GM18858 (cell line): ENCODE measurements at regions not wholly inside any gene's neighbourhood (a gene's known extent, or its start where the extent isn't known, plus 50 kb on each side); places are given as distances from the start of the nearest gene placed in this dataset.
"Not testable (repeated sequence)": the region's sequence is repeated elsewhere in the genome, so short reads cannot be mapped to it uniquely, and the experiment has no call there.

Experiments used
- ATAC-seq: cut with Tn5 transposase; IDR thresholded peaks from one replicate; pipeline ENCODE4 v1.9.1; 2021; ENCODE audit not compliant: unreplicated experiment

DNA sequence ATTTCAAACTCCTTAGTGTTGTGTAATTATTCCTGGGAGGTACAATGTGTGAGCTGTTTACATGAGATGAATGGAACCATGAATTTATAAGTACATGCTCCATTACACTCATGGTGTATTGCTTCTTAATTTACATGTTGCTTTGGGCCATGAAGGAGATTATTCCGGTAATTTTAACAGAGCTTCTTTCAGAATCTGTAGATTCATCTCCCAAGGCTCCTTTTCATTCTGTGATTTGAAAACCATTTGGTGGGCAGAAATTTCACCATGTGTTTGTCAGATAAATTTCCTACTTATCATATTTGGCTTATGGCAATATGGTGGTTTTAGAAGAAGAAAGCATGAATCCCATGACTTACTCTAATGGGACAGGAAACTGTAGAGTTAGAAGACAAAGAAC, 421.6 kb upstream of the EYS start:
- no peak for ATAC-seq

DNA sequence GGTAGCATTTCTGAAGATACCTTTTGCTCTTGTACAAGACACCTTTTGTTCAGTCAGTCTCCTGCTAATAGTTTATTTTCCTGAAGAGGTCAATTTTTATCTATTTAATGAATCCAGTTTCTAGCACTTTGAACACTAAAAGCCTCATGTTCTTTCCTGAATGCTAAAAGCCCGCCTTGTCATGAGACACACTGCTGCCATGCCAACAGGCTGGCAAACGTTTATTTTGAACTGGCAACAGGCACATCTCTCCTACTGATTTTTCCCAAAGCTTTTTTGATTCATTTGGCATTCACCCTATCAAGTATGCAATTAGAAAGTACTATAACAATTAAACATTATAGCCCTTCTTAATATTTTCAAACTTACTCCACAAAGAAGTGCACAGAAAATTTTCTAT, 421.2 kb upstream of the EYS start:
- ATAC-seq: no peak

GRCh38 chr6:66127061-66127460, 420.0 kb upstream of the EYS start:
- no peak for ATAC-seq

DNA sequence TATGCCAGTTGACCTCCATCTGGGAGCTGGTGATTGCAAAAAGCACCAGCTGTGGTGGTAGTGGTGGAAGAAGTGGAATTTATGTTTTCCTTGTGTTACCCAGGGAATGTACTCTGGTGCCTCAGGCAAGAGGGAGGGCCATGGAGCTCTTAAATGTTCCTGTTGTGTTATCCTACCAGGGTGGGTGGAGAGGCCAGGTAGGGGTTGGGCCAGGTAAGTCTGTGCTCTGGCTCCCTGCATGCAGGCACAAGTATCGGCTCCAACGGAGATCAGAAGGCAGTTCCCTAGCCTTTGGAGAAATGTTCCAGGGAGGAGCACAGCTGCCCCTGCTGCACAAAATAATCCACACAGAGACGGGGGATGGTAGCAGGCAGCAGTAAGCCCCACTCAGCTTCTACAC, 419.3 kb upstream of the EYS start:
- ATAC-seq: no peak

DNA sequence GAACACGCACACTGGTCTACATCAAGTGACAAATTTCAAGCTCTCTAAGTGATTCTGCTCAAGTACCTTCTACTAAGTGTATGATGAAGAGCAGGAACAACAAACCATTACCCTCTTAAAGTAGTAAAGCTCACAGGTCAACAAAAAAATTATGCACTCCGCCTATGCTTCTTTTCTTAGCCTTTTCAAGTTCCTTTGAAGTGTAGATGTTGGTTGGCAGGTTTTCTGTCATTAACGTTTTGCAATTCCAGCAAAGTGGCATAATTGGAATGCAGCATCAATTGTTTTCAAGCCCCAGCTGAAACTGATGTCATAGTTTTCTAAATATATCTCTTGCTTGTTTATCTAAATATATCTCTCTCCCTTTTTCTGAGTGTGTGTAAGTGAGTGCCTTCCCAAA, 396.9 kb upstream of the EYS start:
- ATAC-seq: no peak

DNA sequence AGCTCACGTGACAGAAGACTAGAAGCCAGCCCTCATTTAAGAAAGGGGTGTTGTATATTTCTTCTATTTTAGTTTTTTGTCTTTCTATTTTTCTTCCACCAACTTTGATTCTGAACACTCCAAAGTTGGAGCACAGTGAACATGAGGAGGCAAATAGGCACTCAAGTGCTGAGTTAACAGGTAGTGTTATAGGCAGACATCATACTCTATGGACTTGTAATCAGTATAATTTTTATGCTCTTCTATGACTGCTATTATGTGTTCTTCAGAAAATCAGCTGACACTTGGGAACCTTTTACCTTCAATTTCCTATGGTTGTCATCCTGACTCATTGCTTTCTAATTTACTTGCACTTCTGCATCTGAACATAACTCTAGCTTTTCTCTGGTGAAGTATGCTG, 396.3 kb upstream of the EYS start:
- ATAC-seq: no peak

DNA sequence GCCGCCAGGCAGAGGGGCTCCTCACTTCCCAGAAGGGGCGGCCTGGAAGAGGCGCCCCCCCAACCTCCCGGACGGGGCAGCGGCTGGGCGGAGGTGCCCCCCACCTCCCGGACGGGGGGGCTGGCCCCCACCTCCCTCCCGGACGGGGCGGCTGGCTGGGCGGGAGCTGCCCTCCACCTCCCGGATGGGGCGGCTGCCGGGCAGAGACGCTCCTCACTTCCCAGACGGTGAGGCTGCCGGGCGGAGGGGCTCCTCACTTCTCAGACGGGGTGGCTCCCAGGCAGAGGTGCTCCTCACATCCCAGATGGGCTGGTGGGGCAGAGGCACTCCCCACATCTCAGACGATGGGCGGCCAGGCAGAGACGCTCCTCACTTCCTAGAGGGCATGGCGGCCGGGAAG, 389.7 kb upstream of the EYS start:
- no peak for ATAC-seq

DNA sequence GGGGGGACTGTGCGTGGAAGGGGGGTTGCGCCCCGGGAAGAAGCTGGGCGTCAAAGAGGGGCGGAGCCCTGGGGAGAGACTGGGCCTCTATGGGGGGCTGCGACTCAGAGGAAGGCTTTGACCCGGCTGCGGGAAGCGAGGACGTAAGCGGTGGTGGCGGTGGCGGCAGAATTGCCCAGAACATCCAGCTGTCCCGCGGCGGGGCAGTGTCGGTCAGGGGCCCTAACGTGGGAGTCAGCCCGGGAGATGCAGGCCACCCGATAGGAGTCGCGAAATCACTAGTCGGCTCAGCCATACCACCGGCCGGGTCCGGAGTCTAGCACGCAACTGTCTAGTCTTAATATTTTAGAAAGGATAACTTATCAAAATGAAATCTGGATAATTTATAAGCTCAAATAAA, 387.6 kb upstream of the EYS start:
- no peak for ATAC-seq

GRCh38 chr6:66092306-66092705, 385.3 kb upstream of the EYS start:
- not testable (repeated sequence) for ATAC-seq

DNA sequence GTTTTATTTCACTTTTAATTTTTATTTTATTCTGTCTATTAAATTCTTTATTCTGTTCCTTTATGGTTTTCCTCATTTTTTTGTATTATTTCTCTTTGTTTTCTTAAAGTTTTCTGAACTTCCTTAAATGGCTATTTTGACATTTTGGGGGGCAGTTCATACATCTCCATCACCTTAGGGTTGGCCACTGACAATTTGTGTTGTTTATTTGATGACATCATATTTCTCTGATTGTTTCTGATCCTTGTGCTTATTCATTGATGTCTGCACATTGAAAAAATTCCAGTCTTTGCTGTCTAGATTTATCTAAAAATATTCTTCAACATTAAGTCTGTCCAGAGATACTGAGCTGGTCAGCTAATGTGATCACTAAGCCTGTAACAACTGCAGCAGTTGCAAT, 379.5 kb upstream of the EYS start:
- no peak for ATAC-seq

DNA sequence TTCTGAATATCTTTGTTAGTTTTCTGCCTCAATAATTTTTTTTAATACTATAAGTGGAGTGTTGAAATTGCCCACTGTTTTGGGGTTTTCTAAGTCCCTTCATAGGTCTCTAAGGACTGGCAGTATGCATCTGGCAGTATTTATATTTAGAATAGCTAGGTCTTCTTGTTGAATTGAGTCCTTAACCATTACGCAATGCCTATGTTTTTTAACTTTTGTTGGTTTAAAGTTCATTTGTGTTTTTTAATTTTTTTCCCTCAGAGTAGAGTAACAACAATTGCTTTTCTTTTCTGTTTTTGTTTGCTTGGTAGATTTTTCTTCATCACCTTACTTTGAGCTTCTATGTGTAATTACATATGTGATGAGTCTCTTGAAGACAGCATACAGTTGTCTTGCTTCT, 375.9 kb upstream of the EYS start:
- ATAC-seq: no peak

DNA sequence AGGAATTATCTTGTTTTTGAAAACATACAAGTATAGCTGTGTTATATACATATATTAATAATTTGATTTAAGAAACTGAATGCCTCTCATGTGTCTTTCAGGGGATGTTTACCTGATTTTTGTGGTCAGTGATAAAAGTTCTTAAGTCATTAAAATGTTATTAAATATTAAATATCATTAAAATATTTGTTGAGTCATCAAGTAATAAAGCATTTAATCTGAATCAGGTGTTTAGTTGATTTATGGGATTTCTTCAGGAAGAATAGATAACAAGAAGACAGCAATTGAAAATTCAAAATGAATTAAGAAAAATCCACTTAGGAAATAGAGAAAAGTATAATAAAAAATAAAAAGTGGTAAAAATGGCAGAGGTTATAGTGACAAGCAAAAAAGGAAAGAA, 361.9 kb upstream of the EYS start:
- no peak for ATAC-seq

DNA sequence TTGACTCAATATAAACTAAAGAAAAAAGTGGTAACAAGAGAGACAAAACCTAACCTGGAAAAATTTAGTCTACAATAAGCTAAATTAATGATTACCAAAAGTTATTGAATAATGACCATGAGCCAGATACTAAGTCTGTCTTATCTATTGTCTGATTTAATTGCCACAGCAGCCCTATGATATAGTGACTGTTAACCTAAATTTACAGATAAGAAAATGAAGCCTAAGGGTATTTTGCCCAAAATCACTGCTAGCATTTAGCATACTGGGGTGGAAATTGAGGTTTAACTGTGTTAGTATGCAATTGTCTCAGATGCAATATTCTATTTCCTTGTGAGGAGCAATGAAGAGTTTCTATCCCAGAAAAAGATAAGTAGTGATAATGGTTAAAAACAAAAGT, 361.0 kb upstream of the EYS start:
- no peak for ATAC-seq

DNA sequence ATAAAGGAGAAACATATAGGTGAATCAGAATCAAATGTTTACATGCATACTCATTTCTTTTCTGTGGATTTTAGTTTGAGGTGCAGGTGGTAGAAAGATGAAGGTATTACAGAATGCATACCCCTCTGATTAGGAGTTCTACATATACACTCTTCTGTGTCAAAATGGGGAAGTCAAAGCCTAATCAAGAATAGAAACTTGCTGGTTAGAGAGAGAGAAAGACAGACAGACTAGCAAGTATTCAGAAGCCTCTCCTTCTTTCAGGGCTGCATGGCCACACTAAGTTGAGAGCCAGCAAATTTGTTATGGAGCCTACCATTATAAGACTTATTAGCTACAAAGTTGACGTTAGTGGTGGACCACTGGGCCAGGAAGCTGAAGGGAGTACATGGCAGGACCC, 358.3 kb upstream of the EYS start:
- ATAC-seq: no peak

- no peak for ATAC-seq
Measured at GRCh38 chr6:66057034-66057433, 350.0 kb upstream of the EYS start.

DNA sequence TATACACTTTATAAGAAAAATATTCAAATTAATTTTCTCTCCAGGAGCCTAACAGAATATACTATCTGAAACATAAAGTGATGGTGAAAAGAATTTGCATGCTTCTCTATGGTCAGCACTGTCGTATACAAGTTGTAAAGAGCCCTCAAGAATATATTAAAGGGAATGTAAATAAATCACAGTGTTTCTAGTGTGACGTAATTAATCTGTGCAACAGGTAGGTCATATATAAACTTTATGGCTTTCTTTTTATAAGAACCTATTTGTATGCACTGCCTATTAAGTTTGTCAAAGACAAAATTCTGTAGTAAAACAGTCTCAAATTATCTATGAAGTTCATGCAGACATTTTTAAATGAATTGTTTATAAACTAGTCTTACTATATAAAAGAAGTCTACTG, 347.9 kb upstream of the EYS start:
- no peak for ATAC-seq

- ATAC-seq: no peak
Measured at GRCh38 chr6:66051812-66052211, 344.8 kb upstream of the EYS start.

DNA sequence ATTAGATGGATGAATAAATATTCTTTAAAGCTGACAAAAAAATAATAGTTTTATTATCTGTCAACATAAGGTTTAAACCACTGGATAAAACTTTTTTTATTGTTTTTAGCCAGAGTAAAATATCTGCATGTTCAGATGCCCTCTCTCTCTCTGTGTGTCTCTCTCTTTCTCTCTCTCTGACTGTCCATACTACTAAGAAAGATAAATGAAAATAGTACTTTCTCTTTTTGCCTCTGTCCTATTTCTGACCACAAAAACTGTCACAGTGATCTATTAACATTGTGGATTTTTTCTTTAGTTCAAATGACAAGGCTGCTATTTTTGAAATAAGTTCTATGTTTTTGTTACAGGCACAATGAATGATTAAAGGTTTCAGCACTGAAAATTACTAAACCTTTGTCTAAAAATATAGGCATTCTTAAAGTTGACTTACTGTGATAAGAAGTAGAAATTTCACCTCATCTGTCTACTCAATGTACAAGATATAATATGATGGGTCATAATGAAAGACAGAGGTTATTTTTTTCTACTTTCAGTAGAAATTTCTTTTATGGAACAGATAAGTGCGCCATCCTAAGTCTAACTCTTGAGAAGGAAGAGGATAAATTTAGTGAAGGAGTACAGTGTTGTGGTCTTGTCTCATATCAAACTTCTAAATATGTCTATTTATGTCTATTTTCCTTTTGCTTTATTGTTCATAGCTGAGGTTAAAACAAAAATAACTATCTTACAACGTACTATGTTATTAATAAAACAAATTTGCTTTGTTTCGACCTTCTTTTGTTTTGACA, 341.9 kb upstream of the EYS start:
- ATAC-seq: no peak

DNA sequence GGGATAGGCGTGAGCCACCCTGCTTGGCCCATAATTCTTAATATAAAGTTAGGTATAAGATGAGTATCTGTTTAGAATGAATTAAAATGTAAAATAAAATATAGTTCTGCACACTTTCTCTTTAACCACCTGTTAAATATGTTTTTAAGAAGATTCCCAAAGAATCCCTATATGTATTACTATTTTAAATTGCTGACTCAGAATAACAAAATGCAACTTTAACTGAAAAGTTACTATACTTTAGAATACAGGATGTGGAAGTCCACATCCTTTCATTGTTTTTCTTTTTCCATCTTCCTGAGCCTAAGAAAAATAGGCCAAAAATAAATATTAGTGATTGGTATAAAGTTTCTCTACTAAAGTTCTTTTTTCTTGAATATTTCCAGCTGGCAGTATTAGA, 325.6 kb upstream of the EYS start:
- no peak for ATAC-seq

DNA sequence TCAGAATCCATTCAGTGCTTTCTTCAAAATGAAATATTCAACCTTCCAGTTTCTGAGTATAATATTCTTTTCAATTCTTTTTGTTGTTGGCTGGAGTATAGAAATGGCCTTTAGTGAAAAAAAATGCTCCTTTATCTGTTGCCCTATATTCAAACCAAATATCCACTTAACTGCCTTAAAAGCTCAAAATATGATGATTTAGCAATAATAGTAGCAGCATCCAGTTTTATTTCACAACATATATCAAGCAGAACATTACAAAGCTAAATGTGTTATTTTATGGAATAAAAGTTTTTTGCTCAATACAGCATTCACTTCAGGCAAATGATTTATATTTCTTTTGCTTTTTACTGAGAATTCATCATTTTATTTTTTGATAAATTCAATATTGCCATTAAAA, 322.4 kb upstream of the EYS start:
- ATAC-seq: no peak

DNA sequence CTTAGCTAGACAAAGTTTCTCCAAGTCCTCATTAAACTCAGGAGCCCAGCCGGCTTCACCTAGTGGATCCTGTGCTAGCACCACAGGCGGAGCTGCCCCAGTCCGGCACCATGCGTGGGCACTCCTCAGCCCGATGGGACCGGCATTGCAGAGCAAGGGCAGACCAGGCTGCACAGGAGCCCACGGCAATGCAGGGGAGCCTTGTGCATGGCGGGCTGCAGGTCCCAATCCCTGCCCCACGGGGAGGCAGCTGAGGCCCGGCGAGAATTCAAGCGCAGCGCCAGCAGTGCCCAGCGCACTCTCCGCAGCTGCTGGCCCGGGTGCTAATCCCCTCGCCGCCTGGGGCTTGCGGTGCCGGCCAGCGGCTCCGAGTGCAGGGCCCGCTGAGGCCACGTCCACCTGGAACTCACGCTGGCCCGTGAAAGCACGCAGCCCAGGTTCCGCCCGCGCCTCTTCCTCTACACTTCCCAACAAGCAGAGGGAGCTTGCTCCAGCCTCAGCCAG, 292.3 kb upstream of the EYS start:
- ATAC-seq: no peak

DNA sequence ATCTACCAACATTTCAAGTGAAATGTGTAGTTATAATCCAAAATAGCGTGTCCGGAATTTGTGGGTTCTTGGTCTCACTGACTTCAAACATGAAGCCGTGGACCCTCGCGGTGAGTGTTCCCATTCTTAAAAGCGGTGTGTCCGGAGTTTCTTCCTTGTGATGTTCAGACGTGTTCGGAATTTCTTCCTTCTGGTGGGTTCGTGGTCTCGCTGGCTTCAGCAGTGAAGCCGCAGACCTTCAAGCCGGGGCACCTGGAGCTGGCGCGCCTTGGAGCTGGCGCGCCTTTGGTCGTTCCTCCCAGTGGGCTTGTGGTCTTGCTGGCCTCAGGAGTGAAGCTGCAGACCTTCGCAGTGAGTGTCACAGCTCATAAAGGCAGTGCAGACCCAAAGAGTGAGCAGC, 291.5 kb upstream of the EYS start:
- ATAC-seq: no peak

DNA sequence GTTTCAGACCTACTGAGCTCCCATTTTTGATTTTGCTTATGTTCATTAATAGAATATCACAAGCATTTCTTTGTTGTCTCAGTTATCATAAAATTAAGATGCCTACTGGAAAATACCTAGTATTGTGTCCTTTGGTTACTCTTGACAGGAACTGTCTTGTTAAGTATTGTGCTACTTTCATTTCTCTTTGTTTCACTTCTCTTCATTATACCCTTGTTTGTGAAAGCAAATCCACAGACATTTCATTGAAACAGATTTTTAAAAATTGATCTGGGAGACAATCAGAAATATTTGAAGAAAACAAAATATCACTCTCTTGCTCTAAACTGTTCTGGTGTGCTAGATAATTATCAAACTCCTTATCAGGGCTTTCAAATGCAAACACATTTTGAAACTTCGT, 290.5 kb upstream of the EYS start:
- no peak for ATAC-seq
